ENCODE measurements at regions not wholly inside any gene's neighbourhood (a gene's known extent, or its start where the extent isn't known, plus 50 kb on each side); places are given as distances from the start of the nearest gene placed in this dataset.

- TF ChIP-seq TBL1XR1 (IDR thresholded peaks at IDR 0.05; ENCODE audit: low read length in 2 of 2) (no peak), EZH2 (IDR thresholded peaks at IDR 0.05; ENCODE audit: borderline replicate concordance, low read depth, low read length) (no peak), MAZ (CRISPR knock-in tag; conservative IDR thresholded peaks at IDR 0.05 in 1 of 2, IDR thresholded peaks at IDR 0.05 in 1 of 2) (no peak), NR2C2 (CRISPR knock-in tag; IDR thresholded peaks at IDR 0.05) (no peak), NR2C2 (tag; IDR thresholded peaks at IDR 0.05) (no peak), ARHGAP35 (IDR thresholded peaks at IDR 0.05; ENCODE audit: partially characterized antibody) (no peak), HSF4 (CRISPR knock-in tag; IDR thresholded peaks at IDR 0.05; ENCODE audit: borderline replicate concordance) (no peak), TAF15 (IDR thresholded peaks at IDR 0.05; ENCODE audit: low read depth, low read length) (no peak), CHD2 (IDR thresholded peaks at IDR 0.05; ENCODE audit: low read depth, low read length) (no peak)
- TF ChIP-seq, protein P1, sequence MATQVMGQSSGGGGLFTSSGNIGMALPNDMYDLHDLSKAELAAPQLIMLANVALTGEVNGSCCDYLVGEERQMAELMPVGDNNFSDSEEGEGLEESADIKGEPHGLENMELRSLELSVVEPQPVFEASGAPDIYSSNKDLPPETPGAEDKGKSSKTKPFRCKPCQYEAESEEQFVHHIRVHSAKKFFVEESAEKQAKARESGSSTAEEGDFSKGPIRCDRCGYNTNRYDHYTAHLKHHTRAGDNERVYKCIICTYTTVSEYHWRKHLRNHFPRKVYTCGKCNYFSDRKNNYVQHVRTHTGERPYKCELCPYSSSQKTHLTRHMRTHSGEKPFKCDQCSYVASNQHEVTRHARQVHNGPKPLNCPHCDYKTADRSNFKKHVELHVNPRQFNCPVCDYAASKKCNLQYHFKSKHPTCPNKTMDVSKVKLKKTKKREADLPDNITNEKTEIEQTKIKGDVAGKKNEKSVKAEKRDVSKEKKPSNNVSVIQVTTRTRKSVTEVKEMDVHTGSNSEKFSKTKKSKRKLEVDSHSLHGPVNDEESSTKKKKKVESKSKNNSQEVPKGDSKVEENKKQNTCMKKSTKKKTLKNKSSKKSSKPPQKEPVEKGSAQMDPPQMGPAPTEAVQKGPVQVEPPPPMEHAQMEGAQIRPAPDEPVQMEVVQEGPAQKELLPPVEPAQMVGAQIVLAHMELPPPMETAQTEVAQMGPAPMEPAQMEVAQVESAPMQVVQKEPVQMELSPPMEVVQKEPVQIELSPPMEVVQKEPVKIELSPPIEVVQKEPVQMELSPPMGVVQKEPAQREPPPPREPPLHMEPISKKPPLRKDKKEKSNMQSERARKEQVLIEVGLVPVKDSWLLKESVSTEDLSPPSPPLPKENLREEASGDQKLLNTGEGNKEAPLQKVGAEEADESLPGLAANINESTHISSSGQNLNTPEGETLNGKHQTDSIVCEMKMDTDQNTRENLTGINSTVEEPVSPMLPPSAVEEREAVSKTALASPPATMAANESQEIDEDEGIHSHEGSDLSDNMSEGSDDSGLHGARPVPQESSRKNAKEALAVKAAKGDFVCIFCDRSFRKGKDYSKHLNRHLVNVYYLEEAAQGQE (IDR thresholded peaks at IDR 0.05; ENCODE audit: borderline replicate concordance): no peak
- TF ChIP-seq, protein P1 (CRISPR knock-in tag; IDR thresholded peaks at IDR 0.05; ENCODE audit: low read depth): no peak
These were observed 67.3 kb upstream of the ITM2B start for GRCh38 chr13:48165727-48166126.
